Adipocyte (in vitro differentiated cells): ENCODE measurements at regions not wholly inside any gene's neighbourhood (a gene's known extent, or its start where the extent isn't known, plus 50 kb on each side); places are given as distances from the start of the nearest gene placed in this dataset.

Source experiments
- DNase-seq: peaks from one replicate; pipeline ENCODE4 v3.0.0-alpha.2; 2015; ENCODE audit warnings: low read depth
- H3K27me3 ChIP-seq: replicated peaks from 2 replicates; pipeline ENCODE4 v1.7.0; 2013; ENCODE audit warnings: mild to moderate bottlenecking, low read length, moderate library complexity; ENCODE audit not compliant: control insufficient read depth, insufficient read depth
- H3K36me3 ChIP-seq: 2 replicates; pipeline ENCODE4 v1.7.0; 2013; ENCODE audit warnings: low read length, mild to moderate bottlenecking, moderate library complexity; ENCODE audit not compliant: control insufficient read depth, insufficient read depth, severe bottlenecking
- H3K4me1 ChIP-seq: 2 replicates; pipeline ENCODE4 v1.7.0; 2013; ENCODE audit warnings: mild to moderate bottlenecking, low read length, moderate library complexity; ENCODE audit not compliant: control insufficient read depth, insufficient read depth
- H3K4me3 ChIP-seq: 2 replicates; pipeline ENCODE4 v1.7.0; 2013; ENCODE audit warnings: mild to moderate bottlenecking, low read length, moderate library complexity
- H3K9ac ChIP-seq: 2 replicates; pipeline ENCODE4 v1.7.0; 2013; ENCODE audit warnings: mild to moderate bottlenecking, low read length, moderate library complexity
- H3K9me3 ChIP-seq: 2 replicates; pipeline ENCODE4 v1.7.0; 2013; ENCODE audit warnings: mild to moderate bottlenecking, low read length, moderate library complexity; ENCODE audit not compliant: control insufficient read depth

GRCh38 chr2:173578404-173579107 lies 223.9 kb downstream of the CDCA7 start:
- H3K9ac ChIP-seq: no peak overlapping the region

DNA sequence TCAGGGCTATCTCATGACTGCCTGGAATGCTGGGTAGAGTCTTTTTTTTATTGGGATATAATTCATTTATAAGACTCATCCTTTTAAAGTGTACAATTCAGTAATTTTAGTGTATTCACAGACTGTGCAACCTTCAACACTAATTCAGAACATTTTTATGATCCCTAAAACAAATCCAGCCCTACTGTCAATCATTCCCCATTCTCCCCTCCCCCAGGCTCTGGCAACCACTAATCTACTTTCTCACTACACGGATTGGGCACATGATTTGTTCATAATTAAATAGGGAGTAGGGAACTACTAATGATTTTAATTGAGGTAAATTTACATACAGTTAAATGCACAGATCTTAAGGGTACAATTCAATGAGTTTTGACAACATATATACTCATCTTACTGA lies 225.7 kb downstream of the CDCA7 start:
- no peaks in the 10 kb centered on the region for H3K27me3 ChIP-seq
- DNase-seq: no peak
- no peak overlapping the region for H3K4me3 ChIP-seq
- no peak overlapping the region for H3K9ac ChIP-seq
- H3K9me3 ChIP-seq: no peaks in the 10 kb centered on the region
- H3K36me3 ChIP-seq: no peaks in the 10 kb centered on the region
- H3K4me1 ChIP-seq: peaks cover 10% of the 10 kb centered on the region

More at GRCh38 chr2:173578404-173579107, 223.9 kb downstream of the CDCA7 start:
- DNase-seq: no peak
- H3K27me3 ChIP-seq: no peaks in the 10 kb centered on the region
- no peaks in the 10 kb centered on the region for H3K36me3 ChIP-seq
- H3K4me1 ChIP-seq: peaks cover 15% of the 10 kb centered on the region
- no peak overlapping the region for H3K4me3 ChIP-seq
- no peaks in the 10 kb centered on the region for H3K9me3 ChIP-seq

GRCh38 chr2:173580956-173581355 lies 226.3 kb downstream of the CDCA7 start:
- no peak for DNase-seq
- Histone ChIP-seq H3K9ac (no peak overlapping the region), H3K36me3 (no peaks in the 10 kb centered on the region), H3K4me1 (peaks cover 10% of the 10 kb centered on the region), H3K27me3 (no peaks in the 10 kb centered on the region), H3K9me3 (no peaks in the 10 kb centered on the region), H3K4me3 (no peak overlapping the region)

DNA sequence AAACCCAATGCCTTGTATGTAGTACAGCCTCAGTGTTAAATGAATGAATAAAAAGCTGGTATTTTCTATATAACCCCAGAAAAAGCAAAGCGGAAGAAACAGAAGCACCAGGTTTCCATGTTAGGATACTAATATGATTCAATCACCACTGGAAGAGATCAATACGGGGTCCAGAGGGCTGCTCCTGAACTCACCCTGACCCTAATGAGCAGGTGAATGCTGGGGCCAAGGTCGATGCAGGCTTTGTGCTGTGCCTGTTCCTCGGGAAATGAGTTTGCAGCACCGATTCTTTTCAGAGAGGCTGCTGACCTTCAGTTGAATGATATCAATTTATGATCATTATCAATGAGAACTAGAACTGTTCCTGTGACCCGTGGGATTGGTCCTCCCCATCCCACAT lies 228.5 kb downstream of the CDCA7 start:
- H3K36me3 ChIP-seq: no peaks in the 10 kb centered on the region
- no peak for DNase-seq
- no peaks in the 10 kb centered on the region for H3K27me3 ChIP-seq
- no peak overlapping the region for H3K4me3 ChIP-seq
- no peaks in the 10 kb centered on the region for H3K9me3 ChIP-seq
- peaks cover 10% of the 10 kb centered on the region for H3K4me1 ChIP-seq
- H3K9ac ChIP-seq: no peak overlapping the region

GRCh38 chr2:173584000-173584399 lies 229.3 kb downstream of the CDCA7 start:
- Histone ChIP-seq H3K4me1 (peaks cover 10% of the 10 kb centered on the region), H3K4me3 (no peak overlapping the region), H3K9me3 (no peaks in the 10 kb centered on the region), H3K36me3 (no peaks in the 10 kb centered on the region), H3K27me3 (no peaks in the 10 kb centered on the region), H3K9ac (no peak overlapping the region)
- DNase-seq: no peak

DNA sequence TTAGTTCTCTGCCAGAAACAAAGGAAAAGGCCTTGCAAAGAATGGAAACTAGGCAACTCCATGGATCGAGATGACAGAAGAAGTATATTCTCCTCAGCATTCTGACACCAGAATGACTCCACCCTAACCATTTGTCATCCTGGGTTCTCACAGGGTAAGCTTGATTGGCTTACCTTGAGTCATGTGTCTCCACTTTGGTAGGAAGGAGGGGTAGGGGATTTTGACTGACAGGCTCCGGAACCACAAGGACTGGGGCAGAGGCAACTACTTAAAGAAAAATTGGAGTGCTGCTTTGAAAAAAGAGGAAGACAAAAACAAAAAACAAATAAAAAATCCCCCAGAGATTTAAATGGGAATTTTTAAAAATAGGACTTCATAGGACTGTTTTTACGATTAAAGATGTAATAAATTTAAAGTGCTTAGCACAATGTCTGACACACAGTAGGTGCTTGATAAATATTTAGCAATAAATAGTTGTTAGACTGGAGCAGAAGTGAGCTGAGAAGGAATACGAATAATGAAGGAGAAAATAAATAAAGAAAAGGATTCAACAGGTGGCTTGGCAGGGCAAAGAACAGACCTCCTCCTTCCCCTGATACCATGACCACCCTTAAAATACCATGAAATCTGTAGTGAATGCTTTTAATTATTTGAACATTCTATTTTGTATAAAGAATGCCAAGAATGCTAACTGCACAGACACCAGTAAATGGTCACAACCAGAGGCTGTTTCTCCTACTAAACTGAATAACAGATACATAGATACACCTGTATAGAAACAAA lies 230.2 kb downstream of the CDCA7 start:
- Histone ChIP-seq H3K36me3 (no peaks in the 10 kb centered on the region), H3K4me1 (peaks cover 15% of the 10 kb centered on the region), H3K27me3 (no peaks in the 10 kb centered on the region), H3K4me3 (no peak overlapping the region), H3K9me3 (no peaks in the 10 kb centered on the region), H3K9ac (no peak overlapping the region)
- no peak for DNase-seq

GRCh38 chr2:173588931-173589369 lies 234.3 kb downstream of the CDCA7 start:
- Histone ChIP-seq H3K36me3 (no peaks in the 10 kb centered on the region), H3K9me3 (peaks cover 6% of the 10 kb centered on the region), H3K9ac (no peak overlapping the region), H3K27me3 (no peaks in the 10 kb centered on the region), H3K4me1 (peaks cover 14% of the 10 kb centered on the region), H3K4me3 (no peak overlapping the region)
- DNase-seq: no peak

- Histone ChIP-seq H3K9me3 (peaks cover 6% of the 10 kb centered on the region), H3K9ac (no peak overlapping the region), H3K27me3 (no peaks in the 10 kb centered on the region), H3K4me1 (peaks cover 14% of the 10 kb centered on the region), H3K36me3 (no peaks in the 10 kb centered on the region), H3K4me3 (no peak overlapping the region)
- no peak for DNase-seq
Measured at GRCh38 chr2:173589604-173590275, 235.1 kb downstream of the CDCA7 start.

GRCh38 chr2:173590276-173590861 lies 235.7 kb downstream of the CDCA7 start:
- peak; percentile 94 for DNase-seq
- no peaks in the 10 kb centered on the region for H3K27me3 ChIP-seq
- no peak overlapping the region for H3K4me3 ChIP-seq
- peaks cover 6% of the 10 kb centered on the region for H3K9me3 ChIP-seq
- H3K36me3 ChIP-seq: no peaks in the 10 kb centered on the region
- peaks cover 14% of the 10 kb centered on the region for H3K4me1 ChIP-seq
- H3K9ac ChIP-seq: no peak overlapping the region

DNA sequence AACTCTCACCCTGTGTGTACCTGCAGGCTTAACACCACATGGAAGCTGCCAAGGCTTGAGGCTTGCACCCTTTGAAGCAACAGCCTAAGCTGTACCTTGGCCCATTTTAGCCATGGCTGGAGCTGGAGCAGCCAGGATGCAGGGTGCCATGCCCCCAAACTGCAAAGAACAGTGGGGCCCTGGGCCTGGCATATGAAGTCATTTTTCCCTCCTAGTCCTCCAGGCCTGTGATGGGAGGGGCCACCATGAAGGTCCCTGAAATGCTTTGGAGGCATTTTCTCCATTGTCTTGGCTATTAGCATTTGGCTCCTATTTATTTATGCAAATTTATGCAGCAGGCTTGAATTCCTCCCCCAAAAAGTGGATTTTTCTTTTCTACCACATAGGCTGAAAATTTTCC lies 238.4 kb downstream of the CDCA7 start:
- no peaks in the 10 kb centered on the region for H3K36me3 ChIP-seq
- H3K4me3 ChIP-seq: no peak overlapping the region
- H3K27me3 ChIP-seq: no peaks in the 10 kb centered on the region
- no peak for DNase-seq
- H3K9me3 ChIP-seq: peaks cover 6% of the 10 kb centered on the region
- H3K9ac ChIP-seq: no peak overlapping the region
- H3K4me1 ChIP-seq: peaks cover 14% of the 10 kb centered on the region

DNA sequence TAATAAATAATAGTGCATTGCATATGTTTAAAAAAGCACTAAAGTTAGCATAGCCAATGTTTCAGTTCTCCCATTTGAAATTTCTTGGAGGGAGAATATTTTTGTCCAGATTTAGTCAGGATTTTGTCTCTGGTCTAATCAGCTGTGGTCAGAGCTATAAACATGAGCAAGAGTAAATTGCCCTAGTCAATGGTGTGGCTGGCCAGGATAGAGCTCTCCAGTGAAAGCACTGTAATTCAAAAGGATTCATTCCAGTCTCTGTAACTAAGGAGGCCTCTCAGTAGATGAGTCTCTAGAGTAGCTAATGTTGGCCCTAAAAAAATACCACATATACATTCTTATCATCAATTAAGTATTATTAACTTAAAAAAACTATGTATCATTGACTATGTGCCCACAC lies 241.6 kb downstream of the CDCA7 start:
- Histone ChIP-seq H3K9me3 (peaks cover 6% of the 10 kb centered on the region), H3K4me3 (no peak overlapping the region), H3K9ac (no peak overlapping the region), H3K4me1 (no peaks in the 10 kb centered on the region), H3K27me3 (no peaks in the 10 kb centered on the region), H3K36me3 (no peaks in the 10 kb centered on the region)
- no peak for DNase-seq
